ENCODE measurements at regions not wholly inside any gene's neighbourhood (a gene's known extent, or its start where the extent isn't known, plus 50 kb on each side); places are given as distances from the start of the nearest gene placed in this dataset.

GRCh38 chr16:7038475-7038874 is 294.2 kb upstream of the RBFOX1 start:
- Histone ChIP-seq H3K9me3 (ENCODE audit: low read length) (no peaks in the 10 kb centered on the region), H3K9me2 (replicated peaks; ENCODE audit: low read length) (no peaks in the 10 kb centered on the region), H3K4me3 (ENCODE audit: low read length) (no peak overlapping the region), H3K4me1 (ENCODE audit: insufficient read depth, low read length) (no peaks in the 10 kb centered on the region), H4K20me1 (ENCODE audit: low read length) (no peaks in the 10 kb centered on the region), H3K4me2 (ENCODE audit: low read length) (no peak overlapping the region), H3K27ac (ENCODE audit: low read length) (no peak overlapping the region), H3K9ac (ENCODE audit: low read length) (no peak overlapping the region), H2AFZ (ENCODE audit: low read length) (no peak overlapping the region), H3K36me3 (ENCODE audit: low read depth, low read length) (no peaks in the 10 kb centered on the region), H3K79me2 (ENCODE audit: low read length) (no peaks in the 10 kb centered on the region), H3K27me3 (ENCODE audit: low read length) (no peaks in the 10 kb centered on the region), H3F3A (ENCODE audit: low read length, unreplicated experiment) (no peaks in the 10 kb centered on the region)
- DNase-seq (no peak), ATAC-seq (no peak)
- CTCF ChIA-PET = no interaction called here
- POLR2A ChIA-PET (ENCODE audit: unreplicated experiment) = no interaction called here
- intact Hi-C loops (cut with micrococcal nuclease) = no loop called here
- TF ChIP-seq, protein P1, sequence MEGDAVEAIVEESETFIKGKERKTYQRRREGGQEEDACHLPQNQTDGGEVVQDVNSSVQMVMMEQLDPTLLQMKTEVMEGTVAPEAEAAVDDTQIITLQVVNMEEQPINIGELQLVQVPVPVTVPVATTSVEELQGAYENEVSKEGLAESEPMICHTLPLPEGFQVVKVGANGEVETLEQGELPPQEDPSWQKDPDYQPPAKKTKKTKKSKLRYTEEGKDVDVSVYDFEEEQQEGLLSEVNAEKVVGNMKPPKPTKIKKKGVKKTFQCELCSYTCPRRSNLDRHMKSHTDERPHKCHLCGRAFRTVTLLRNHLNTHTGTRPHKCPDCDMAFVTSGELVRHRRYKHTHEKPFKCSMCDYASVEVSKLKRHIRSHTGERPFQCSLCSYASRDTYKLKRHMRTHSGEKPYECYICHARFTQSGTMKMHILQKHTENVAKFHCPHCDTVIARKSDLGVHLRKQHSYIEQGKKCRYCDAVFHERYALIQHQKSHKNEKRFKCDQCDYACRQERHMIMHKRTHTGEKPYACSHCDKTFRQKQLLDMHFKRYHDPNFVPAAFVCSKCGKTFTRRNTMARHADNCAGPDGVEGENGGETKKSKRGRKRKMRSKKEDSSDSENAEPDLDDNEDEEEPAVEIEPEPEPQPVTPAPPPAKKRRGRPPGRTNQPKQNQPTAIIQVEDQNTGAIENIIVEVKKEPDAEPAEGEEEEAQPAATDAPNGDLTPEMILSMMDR (conservative IDR thresholded peaks at IDR 0.05; ENCODE audit: low read depth, low read length) = no peak
- TF ChIP-seq EZH2 (IDR thresholded peaks at IDR 0.05; ENCODE audit: low read length, unreplicated experiment) (no peak), EZH2phosphoT487 (IDR thresholded peaks at IDR 0.05; ENCODE audit: borderline replicate concordance, low read length) (no peak)
- no TSS peak for BruUV-seq (replicated peaks)

DNA sequence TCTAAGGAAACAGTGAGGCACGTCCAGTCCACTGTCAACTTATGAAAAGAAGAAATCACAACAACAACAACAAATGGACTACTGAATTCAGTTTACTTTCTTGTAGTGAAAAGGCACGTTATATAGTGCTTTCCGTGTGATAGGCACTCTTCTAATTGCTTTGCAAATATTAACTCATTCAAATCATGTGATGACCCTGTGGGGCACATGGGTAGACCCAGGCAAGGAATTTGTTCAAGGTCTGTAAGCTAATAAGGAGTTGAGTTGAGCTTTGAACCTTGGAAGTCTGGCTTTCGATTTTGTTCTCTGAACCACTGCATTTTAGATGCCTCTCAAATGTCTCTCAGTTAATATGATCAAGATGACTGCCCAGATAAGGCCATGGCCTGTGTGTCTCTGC is 295.1 kb upstream of the RBFOX1 start:
- no peak overlapping the region for H3K27ac ChIP-seq (ENCODE audit: low read length)
- H2AFZ ChIP-seq (ENCODE audit: low read length) = no peak overlapping the region
- DNase-seq = no peak
- TF ChIP-seq EZH2phosphoT487 (IDR thresholded peaks at IDR 0.05; ENCODE audit: borderline replicate concordance, low read length) (no peak), EZH2 (IDR thresholded peaks at IDR 0.05; ENCODE audit: low read length, unreplicated experiment) (no peak)
- TF ChIP-seq, protein P1 (conservative IDR thresholded peaks at IDR 0.05; ENCODE audit: low read depth, low read length) = no peak
- H3K9me3 ChIP-seq (ENCODE audit: low read length) = no peaks in the 10 kb centered on the region
- ATAC-seq = no peak
- no peaks in the 10 kb centered on the region for H4K20me1 ChIP-seq (ENCODE audit: low read length)
- ChIA-PET POLR2A (ENCODE audit: unreplicated experiment) (no interaction called here), CTCF (no interaction called here)
- H3K9ac ChIP-seq (ENCODE audit: low read length) = no peak overlapping the region
- no peaks in the 10 kb centered on the region for H3K27me3 ChIP-seq (ENCODE audit: low read length)
- no peak overlapping the region for H3K4me2 ChIP-seq (ENCODE audit: low read length)
- BruUV-seq (replicated peaks) = no TSS peak
- no peaks in the 10 kb centered on the region for H3K4me1 ChIP-seq (ENCODE audit: insufficient read depth, low read length)
- H3K4me3 ChIP-seq (ENCODE audit: low read length) = no peak overlapping the region
- H3K79me2 ChIP-seq (ENCODE audit: low read length) = no peaks in the 10 kb centered on the region
- no peaks in the 10 kb centered on the region for H3F3A ChIP-seq (ENCODE audit: low read length, unreplicated experiment)
- intact Hi-C loops (cut with micrococcal nuclease) = no loop called here
- H3K36me3 ChIP-seq (ENCODE audit: low read depth, low read length) = no peaks in the 10 kb centered on the region
- no peaks in the 10 kb centered on the region for H3K9me2 ChIP-seq (replicated peaks; ENCODE audit: low read length)

GRCh38 chr16:7031031-7031430 is 301.6 kb upstream of the RBFOX1 start:
- POLR2A ChIA-PET (ENCODE audit: unreplicated experiment) = no interaction called here
- no peak overlapping the region for H3K4me2 ChIP-seq (ENCODE audit: low read length)

More at GRCh38 chr16:7031031-7031430, 301.6 kb upstream of the RBFOX1 start:
- no peak overlapping the region for H3K4me3 ChIP-seq (ENCODE audit: low read length)
- H3K4me1 ChIP-seq (ENCODE audit: insufficient read depth, low read length) = no peaks in the 10 kb centered on the region
- H3K9me3 ChIP-seq (ENCODE audit: low read length) = no peaks in the 10 kb centered on the region
- H3F3A ChIP-seq (ENCODE audit: low read length, unreplicated experiment) = no peaks in the 10 kb centered on the region
- intact Hi-C loops (cut with micrococcal nuclease) = no loop called here
- no peaks in the 10 kb centered on the region for H3K9me2 ChIP-seq (replicated peaks; ENCODE audit: low read length)
- H4K20me1 ChIP-seq (ENCODE audit: low read length) = no peaks in the 10 kb centered on the region
- H3K27me3 ChIP-seq (ENCODE audit: low read length) = no peaks in the 10 kb centered on the region
- H3K79me2 ChIP-seq (ENCODE audit: low read length) = no peaks in the 10 kb centered on the region
- H3K9ac ChIP-seq (ENCODE audit: low read length) = no peak overlapping the region
- no peaks in the 10 kb centered on the region for H3K36me3 ChIP-seq (ENCODE audit: low read depth, low read length)
- no peak overlapping the region for H2AFZ ChIP-seq (ENCODE audit: low read length)
- CTCF ChIA-PET = no interaction called here
- BruUV-seq (replicated peaks) = no TSS peak
- TF ChIP-seq, protein P1 (conservative IDR thresholded peaks at IDR 0.05; ENCODE audit: low read depth, low read length) = no peak
- no peak for TF ChIP-seq EZH2 (IDR thresholded peaks at IDR 0.05; ENCODE audit: low read length, unreplicated experiment)
- TF ChIP-seq EZH2phosphoT487 (IDR thresholded peaks at IDR 0.05; ENCODE audit: borderline replicate concordance, low read length) = no peak
- ATAC-seq (no peak), DNase-seq (no peak)
- no peak overlapping the region for H3K27ac ChIP-seq (ENCODE audit: low read length)
